ENCODE measurements at regions not wholly inside any gene's neighbourhood (a gene's known extent, or its start where the extent isn't known, plus 50 kb on each side); places are given as distances from the start of the nearest gene placed in this dataset.

- H3K27ac Mint-ChIP-seq, result no peak overlapping the region
- peaks cover 2% of the 10 kb centered on the region for H3K27me3 Mint-ChIP-seq (ENCODE audit: insufficient read depth, low read depth, poor library complexity)
Observed at GRCh38 chrX:47313056-47313455, 57.3 kb upstream of the ZNF157 start.

More at GRCh38 chrX:47313056-47313455, 57.3 kb upstream of the ZNF157 start:
- ATAC-seq (no peak), DNase-seq (ENCODE audit: low spot score) (no peak)
- Histone ChIP-seq H3K27me3 (ENCODE audit: insufficient read depth) (no peaks in the 10 kb centered on the region), H3F3A (replicated peaks; ENCODE audit: low read depth) (0 out of 2 replicates have a peak, but pooled peaks cover 3% of the 10 kb centered on the region), H2AFZ (no peak overlapping the region), H3K4me3 (no peak overlapping the region), H3K27ac (ENCODE audit: low read depth) (no peak overlapping the region), H3K4me2 (no peak overlapping the region), H3K4me1 (ENCODE audit: insufficient read depth) (peaks cover 3% of the 10 kb centered on the region; the same call in 1 of the 2 replicates), H4K20me1 (replicated peaks; ENCODE audit: insufficient read depth) (no peaks in the 10 kb centered on the region), H3K36me3 (ENCODE audit: insufficient read depth) (no peaks in the 10 kb centered on the region), H3K79me2 (replicated peaks; ENCODE audit: insufficient read depth) (no peaks in the 10 kb centered on the region), H3K9me2 (ENCODE audit: insufficient read depth) (no peaks in the 10 kb centered on the region)
- Mint-ChIP-seq H3K36me3 (ENCODE audit: low read depth) (no peaks in the 10 kb centered on the region), H3K4me1 (peaks cover 17% of the 10 kb centered on the region; the same call in 2 of the 3 replicates), H3K9me3 (no peaks in the 10 kb centered on the region), H3K4me3 (no peak overlapping the region)
- TF ChIP-seq POLR2AphosphoS5 (IDR thresholded peaks at IDR 0.05; ENCODE audit: low read depth) (no peak), EZH2phosphoT487 (IDR thresholded peaks at IDR 0.05; ENCODE audit: unreplicated experiment) (no peak), ZNF114 (CRISPR knock-in tag; IDR thresholded peaks at IDR 0.05) (no peak), STAT1 (IDR thresholded peaks at IDR 0.05; ENCODE audit: unreplicated experiment) (no peak), ETS1 (IDR thresholded peaks at IDR 0.05) (no peak), ZNF331 (CRISPR knock-in tag; IDR thresholded peaks at IDR 0.05; ENCODE audit: low read depth) (no peak), CTCF (conservative IDR thresholded peaks at IDR 0.05; ENCODE audit: low read depth in 2 of 2) (no peak), NANOG (IDR thresholded peaks at IDR 0.05; ENCODE audit: borderline replicate concordance) (no peak), CREB1 (CRISPR knock-in tag; IDR thresholded peaks at IDR 0.05; ENCODE audit: low read depth) (no peak), EZH2 (IDR thresholded peaks at IDR 0.05; ENCODE audit: low read depth, unreplicated experiment) (no peak), JUNB (IDR thresholded peaks at IDR 0.05; ENCODE audit: unreplicated experiment) (no peak)
- TF ChIP-seq, protein P1, sequence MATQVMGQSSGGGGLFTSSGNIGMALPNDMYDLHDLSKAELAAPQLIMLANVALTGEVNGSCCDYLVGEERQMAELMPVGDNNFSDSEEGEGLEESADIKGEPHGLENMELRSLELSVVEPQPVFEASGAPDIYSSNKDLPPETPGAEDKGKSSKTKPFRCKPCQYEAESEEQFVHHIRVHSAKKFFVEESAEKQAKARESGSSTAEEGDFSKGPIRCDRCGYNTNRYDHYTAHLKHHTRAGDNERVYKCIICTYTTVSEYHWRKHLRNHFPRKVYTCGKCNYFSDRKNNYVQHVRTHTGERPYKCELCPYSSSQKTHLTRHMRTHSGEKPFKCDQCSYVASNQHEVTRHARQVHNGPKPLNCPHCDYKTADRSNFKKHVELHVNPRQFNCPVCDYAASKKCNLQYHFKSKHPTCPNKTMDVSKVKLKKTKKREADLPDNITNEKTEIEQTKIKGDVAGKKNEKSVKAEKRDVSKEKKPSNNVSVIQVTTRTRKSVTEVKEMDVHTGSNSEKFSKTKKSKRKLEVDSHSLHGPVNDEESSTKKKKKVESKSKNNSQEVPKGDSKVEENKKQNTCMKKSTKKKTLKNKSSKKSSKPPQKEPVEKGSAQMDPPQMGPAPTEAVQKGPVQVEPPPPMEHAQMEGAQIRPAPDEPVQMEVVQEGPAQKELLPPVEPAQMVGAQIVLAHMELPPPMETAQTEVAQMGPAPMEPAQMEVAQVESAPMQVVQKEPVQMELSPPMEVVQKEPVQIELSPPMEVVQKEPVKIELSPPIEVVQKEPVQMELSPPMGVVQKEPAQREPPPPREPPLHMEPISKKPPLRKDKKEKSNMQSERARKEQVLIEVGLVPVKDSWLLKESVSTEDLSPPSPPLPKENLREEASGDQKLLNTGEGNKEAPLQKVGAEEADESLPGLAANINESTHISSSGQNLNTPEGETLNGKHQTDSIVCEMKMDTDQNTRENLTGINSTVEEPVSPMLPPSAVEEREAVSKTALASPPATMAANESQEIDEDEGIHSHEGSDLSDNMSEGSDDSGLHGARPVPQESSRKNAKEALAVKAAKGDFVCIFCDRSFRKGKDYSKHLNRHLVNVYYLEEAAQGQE (IDR thresholded peaks at IDR 0.05; ENCODE audit: unreplicated experiment), result no peak
- TF ChIP-seq, protein P2, sequence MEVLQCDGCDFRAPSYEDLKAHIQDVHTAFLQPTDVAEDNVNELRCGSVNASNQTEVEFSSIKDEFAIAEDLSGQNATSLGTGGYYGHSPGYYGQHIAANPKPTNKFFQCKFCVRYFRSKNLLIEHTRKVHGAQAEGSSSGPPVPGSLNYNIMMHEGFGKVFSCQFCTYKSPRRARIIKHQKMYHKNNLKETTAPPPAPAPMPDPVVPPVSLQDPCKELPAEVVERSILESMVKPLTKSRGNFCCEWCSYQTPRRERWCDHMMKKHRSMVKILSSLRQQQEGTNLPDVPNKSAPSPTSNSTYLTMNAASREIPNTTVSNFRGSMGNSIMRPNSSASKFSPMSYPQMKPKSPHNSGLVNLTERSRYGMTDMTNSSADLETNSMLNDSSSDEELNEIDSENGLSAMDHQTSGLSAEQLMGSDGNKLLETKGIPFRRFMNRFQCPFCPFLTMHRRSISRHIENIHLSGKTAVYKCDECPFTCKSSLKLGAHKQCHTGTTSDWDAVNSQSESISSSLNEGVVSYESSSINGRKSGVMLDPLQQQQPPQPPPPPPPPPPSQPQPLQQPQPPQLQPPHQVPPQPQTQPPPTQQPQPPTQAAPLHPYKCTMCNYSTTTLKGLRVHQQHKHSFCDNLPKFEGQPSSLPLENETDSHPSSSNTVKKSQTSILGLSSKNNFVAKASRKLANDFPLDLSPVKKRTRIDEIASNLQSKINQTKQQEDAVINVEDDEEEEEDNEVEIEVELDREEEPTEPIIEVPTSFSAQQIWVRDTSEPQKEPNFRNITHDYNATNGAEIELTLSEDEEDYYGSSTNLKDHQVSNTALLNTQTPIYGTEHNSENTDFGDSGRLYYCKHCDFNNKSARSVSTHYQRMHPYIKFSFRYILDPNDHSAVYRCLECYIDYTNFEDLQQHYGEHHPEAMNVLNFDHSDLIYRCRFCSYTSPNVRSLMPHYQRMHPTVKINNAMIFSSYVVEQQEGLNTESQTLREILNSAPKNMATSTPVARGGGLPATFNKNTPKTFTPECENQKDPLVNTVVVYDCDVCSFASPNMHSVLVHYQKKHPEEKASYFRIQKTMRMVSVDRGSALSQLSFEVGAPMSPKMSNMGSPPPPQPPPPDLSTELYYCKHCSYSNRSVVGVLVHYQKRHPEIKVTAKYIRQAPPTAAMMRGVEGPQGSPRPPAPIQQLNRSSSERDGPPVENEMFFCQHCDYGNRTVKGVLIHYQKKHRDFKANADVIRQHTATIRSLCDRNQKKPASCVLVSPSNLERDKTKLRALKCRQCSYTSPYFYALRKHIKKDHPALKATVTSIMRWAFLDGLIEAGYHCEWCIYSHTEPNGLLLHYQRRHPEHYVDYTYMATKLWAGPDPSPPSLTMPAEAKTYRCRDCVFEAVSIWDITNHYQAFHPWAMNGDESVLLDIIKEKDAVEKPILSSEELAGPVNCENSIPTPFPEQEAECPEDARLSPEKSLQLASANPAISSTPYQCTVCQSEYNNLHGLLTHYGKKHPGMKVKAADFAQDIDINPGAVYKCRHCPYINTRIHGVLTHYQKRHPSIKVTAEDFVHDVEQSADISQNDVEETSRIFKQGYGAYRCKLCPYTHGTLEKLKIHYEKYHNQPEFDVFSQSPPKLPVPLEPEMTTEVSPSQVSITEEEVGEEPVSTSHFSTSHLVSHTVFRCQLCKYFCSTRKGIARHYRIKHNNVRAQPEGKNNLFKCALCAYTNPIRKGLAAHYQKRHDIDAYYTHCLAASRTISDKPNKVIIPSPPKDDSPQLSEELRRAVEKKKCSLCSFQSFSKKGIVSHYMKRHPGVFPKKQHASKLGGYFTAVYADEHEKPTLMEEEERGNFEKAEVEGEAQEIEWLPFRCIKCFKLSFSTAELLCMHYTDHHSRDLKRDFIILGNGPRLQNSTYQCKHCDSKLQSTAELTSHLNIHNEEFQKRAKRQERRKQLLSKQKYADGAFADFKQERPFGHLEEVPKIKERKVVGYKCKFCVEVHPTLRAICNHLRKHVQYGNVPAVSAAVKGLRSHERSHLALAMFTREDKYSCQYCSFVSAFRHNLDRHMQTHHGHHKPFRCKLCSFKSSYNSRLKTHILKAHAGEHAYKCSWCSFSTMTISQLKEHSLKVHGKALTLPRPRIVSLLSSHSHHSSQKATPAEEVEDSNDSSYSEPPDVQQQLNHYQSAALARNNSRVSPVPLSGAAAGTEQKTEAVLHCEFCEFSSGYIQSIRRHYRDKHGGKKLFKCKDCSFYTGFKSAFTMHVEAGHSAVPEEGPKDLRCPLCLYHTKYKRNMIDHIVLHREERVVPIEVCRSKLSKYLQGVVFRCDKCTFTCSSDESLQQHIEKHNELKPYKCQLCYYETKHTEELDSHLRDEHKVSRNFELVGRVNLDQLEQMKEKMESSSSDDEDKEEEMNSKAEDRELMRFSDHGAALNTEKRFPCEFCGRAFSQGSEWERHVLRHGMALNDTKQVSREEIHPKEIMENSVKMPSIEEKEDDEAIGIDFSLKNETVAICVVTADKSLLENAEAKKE (CRISPR knock-in tag; IDR thresholded peaks at IDR 0.05), result no peak

All from GM23338 (cell line).